DOHH2 (cell line): ENCODE measurements at regions not wholly inside any gene's neighbourhood (a gene's known extent, or its start where the extent isn't known, plus 50 kb on each side); places are given as distances from the start of the nearest gene placed in this dataset.

ENCODE experiments used
- H3F3A ChIP-seq: fragments of 200-600 bp; sonication (generic), shearing (Covaris generic); 2 replicates; pipeline ENCODE4 v1.6.0; 2016; ENCODE audit warnings: antibody characterized with exemption, mild to moderate bottlenecking; ENCODE audit not compliant: control insufficient read depth, insufficient read depth
- H3K27ac ChIP-seq: fragments of 200-600 bp; sonication (generic); 2 replicates; pipeline ENCODE4 v1.5.1; 2014; ENCODE audit warnings: low read depth, mild to moderate bottlenecking, low read length, moderate library complexity
- H3K27me3 ChIP-seq: fragments of 200-600 bp; sonication (generic); 2 replicates; pipeline ENCODE4 v1.6.1; 2014; ENCODE audit warnings: mild to moderate bottlenecking, low read length, mixed read lengths; ENCODE audit not compliant: control insufficient read depth
- H3K36me3 ChIP-seq: fragments of 200-600 bp; sonication (generic); 2 replicates; pipeline ENCODE4 v1.6.1; 2014; ENCODE audit warnings: mild to moderate bottlenecking, low read length, moderate library complexity, mixed read lengths; ENCODE audit not compliant: control insufficient read depth
- H3K4me1 ChIP-seq: fragments of 200-600 bp; sonication (generic); 2 replicates; pipeline ENCODE4 v1.6.1; 2014; ENCODE audit warnings: mild to moderate bottlenecking, low read length, mixed read lengths; ENCODE audit not compliant: control insufficient read depth
- H3K4me2 ChIP-seq: fragments of 200-600 bp; sonication (generic); 2 replicates; pipeline ENCODE4 v1.6.0; 2014; ENCODE audit warnings: mild to moderate bottlenecking, low read length, moderate library complexity
- H3K4me3 ChIP-seq: fragments of 200-600 bp; sonication (generic); 2 replicates; pipeline ENCODE4 v1.5.1; 2014; ENCODE audit warnings: mild to moderate bottlenecking, low read length, mixed read lengths
- H3K79me2 ChIP-seq: fragments of 200-600 bp; sonication (generic); 2 replicates; pipeline ENCODE4 v1.6.1; 2014; ENCODE audit warnings: mild to moderate bottlenecking, low read length, mixed read lengths; ENCODE audit not compliant: control insufficient read depth
- H3K9me2 ChIP-seq: fragments of 200-600 bp; sonication (generic); replicated peaks from 2 replicates; pipeline ENCODE4 v1.6.1; 2014; ENCODE audit warnings: mild to moderate bottlenecking, low read length, mixed read lengths; ENCODE audit not compliant: control insufficient read depth
- H3K9me3 ChIP-seq: fragments of 200-600 bp; sonication (generic); 2 replicates; pipeline ENCODE4 v1.6.1; 2014; ENCODE audit warnings: antibody characterized with exemption, low read length, mixed read lengths; ENCODE audit not compliant: control insufficient read depth, insufficient read depth
- H4K20me1 ChIP-seq: fragments of 200-600 bp; sonication (generic); 2 replicates; pipeline ENCODE4 v1.6.0; 2014; ENCODE audit warnings: low read depth, mild to moderate bottlenecking, antibody characterized with exemption, low read length, moderate library complexity; ENCODE audit not compliant: control insufficient read depth, insufficient read depth
- CTCF ChIP-seq: fragments of 200-600 bp; sonication (generic); IDR thresholded peaks from one replicate; pipeline ENCODE4 v1.5.1; 2014; ENCODE audit warnings: antibody characterized with exemption, mild to moderate bottlenecking, low read depth, low read length; ENCODE audit not compliant: poor library complexity, severe bottlenecking
- EZH2phosphoT487 ChIP-seq: fragments of 200-600 bp; sonication (generic); IDR thresholded peaks from 2 replicates; pipeline ENCODE4 v1.6.1; 2017; ENCODE audit warnings: borderline replicate concordance, mild to moderate bottlenecking, antibody characterized with exemption, low read length, moderate library complexity, mixed read lengths

- Histone ChIP-seq H3K9me3 (no peaks in the 10 kb centered on the region), H3K4me2 (no peak overlapping the region), H3K79me2 (no peaks in the 10 kb centered on the region), H3K27ac (no peak overlapping the region), H3K4me1 (no peaks in the 10 kb centered on the region), H4K20me1 (no peaks in the 10 kb centered on the region), H3F3A (no peaks in the 10 kb centered on the region), H3K36me3 (no peaks in the 10 kb centered on the region), H3K27me3 (no peaks in the 10 kb centered on the region), H3K4me3 (no peak overlapping the region), H3K9me2 (no peaks in the 10 kb centered on the region)
- TF ChIP-seq CTCF (no peak), EZH2phosphoT487 (no peak)
These were observed 316.8 kb upstream of the CHRM2 start for GRCh38 chr7:136551618-136552017.

- Histone ChIP-seq H3K27ac (no peak overlapping the region), H3K4me2 (no peak overlapping the region), H4K20me1 (no peaks in the 10 kb centered on the region), H3K27me3 (no peaks in the 10 kb centered on the region), H3K9me3 (no peaks in the 10 kb centered on the region), H3K9me2 (no peaks in the 10 kb centered on the region), H3K36me3 (no peaks in the 10 kb centered on the region), H3K4me3 (no peak overlapping the region), H3K79me2 (no peaks in the 10 kb centered on the region), H3K4me1 (no peaks in the 10 kb centered on the region), H3F3A (no peaks in the 10 kb centered on the region)
- TF ChIP-seq CTCF (no peak), EZH2phosphoT487 (no peak)
These were observed 318.7 kb upstream of the CHRM2 start for GRCh38 chr7:136549756-136550155.

GRCh38 chr7:136533732-136534131 is 334.7 kb upstream of the CHRM2 start:
- no peaks in the 10 kb centered on the region for H3K4me1 ChIP-seq
- H4K20me1 ChIP-seq: no peaks in the 10 kb centered on the region
- H3F3A ChIP-seq: no peaks in the 10 kb centered on the region
- H3K36me3 ChIP-seq: no peaks in the 10 kb centered on the region
- H3K9me3 ChIP-seq: no peaks in the 10 kb centered on the region
- no peaks in the 10 kb centered on the region for H3K79me2 ChIP-seq
- H3K9me2 ChIP-seq: no peaks in the 10 kb centered on the region
- TF ChIP-seq CTCF (no peak), EZH2phosphoT487 (no peak)
- no peak overlapping the region for H3K4me2 ChIP-seq
- H3K27me3 ChIP-seq: no peaks in the 10 kb centered on the region
- H3K4me3 ChIP-seq: no peak overlapping the region
- H3K27ac ChIP-seq: no peak overlapping the region

- Histone ChIP-seq H3K4me1 (no peaks in the 10 kb centered on the region), H3K27ac (no peak overlapping the region), H3F3A (no peaks in the 10 kb centered on the region), H3K9me3 (peaks cover 10% of the 10 kb centered on the region; the same call in 1 of the 2 replicates), H3K36me3 (no peaks in the 10 kb centered on the region), H3K9me2 (no peaks in the 10 kb centered on the region), H3K27me3 (no peaks in the 10 kb centered on the region), H3K4me3 (no peak overlapping the region), H3K79me2 (no peaks in the 10 kb centered on the region), H4K20me1 (no peaks in the 10 kb centered on the region), H3K4me2 (no peak overlapping the region)
- TF ChIP-seq CTCF (no peak), EZH2phosphoT487 (no peak)
These were observed 337.6 kb upstream of the CHRM2 start for GRCh38 chr7:136530831-136531230.
